GM12891 (cell line): ENCODE measurements at regions not wholly inside any gene's neighbourhood (a gene's known extent, or its start where the extent isn't known, plus 50 kb on each side); places are given as distances from the start of the nearest gene placed in this dataset.

Source experiments
- DNase-seq: peaks from one replicate; pipeline ENCODE4 v3.0.0; 2011; ENCODE audit warnings: low spot score; ENCODE audit not compliant: insufficient read length
- FAIRE-seq: peaks from 2 replicates; lab custom pipeline; 2011; peaks lifted over from hg19 to GRCh38; lab: Jason Lieb, UNC
- PAX5 ChIP-seq: IDR thresholded peaks from 2 replicates; pipeline ENCODE4 v1.6.1; 2011; ENCODE audit warnings: low read length, moderate library complexity, mild to moderate bottlenecking; ENCODE audit not compliant: insufficient read depth, severe bottlenecking
- POLR2A ChIP-seq: IDR thresholded peaks from 2 replicates; pipeline ENCODE4 v1.6.1; 2011; ENCODE audit warnings: low read depth, low read length, control low read depth
- POLR2AphosphoS5 ChIP-seq: IDR thresholded peaks from 2 replicates; pipeline ENCODE4 v1.6.1; 2011; ENCODE audit warnings: low read depth, low read length, control low read depth
- POU2F2 ChIP-seq: IDR thresholded peaks from 2 replicates; pipeline ENCODE4 v1.6.1; 2011; ENCODE audit warnings: low read depth, mild to moderate bottlenecking, control low read depth, low read length, moderate library complexity
- SPI1 ChIP-seq: IDR thresholded peaks from 2 replicates; pipeline ENCODE4 v1.6.1; 2011; ENCODE audit warnings: low read depth, low read length, control low read depth
- TAF1 ChIP-seq: IDR thresholded peaks from 2 replicates; pipeline ENCODE4 v1.6.1; 2011; ENCODE audit warnings: low read depth, low read length, control low read depth

DNA sequence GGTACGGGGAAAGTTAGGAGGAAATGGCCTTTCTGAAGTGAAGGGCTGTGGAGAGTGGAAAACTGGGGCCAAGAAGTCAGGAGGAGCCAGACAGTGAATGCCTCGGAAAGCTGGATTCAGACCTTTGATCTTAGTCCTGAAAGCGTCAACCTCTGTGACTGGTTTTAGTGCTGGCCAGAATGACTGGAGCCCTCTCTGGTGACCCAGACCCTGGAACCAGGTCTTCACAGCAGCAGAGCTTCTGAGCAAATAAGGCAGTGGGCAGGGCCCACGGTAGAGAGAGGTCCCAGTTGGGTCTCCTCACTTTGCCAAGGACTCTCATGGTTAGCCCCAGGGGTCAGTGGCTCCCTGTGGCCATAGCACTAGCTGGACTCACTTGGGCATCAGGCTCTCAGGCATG, 157.7 kb upstream of the EEPD1 start:
- TF ChIP-seq PAX5: no peak
- no peak for TF ChIP-seq TAF1
- no peak for TF ChIP-seq POLR2A
- FAIRE-seq: no peak

DNA sequence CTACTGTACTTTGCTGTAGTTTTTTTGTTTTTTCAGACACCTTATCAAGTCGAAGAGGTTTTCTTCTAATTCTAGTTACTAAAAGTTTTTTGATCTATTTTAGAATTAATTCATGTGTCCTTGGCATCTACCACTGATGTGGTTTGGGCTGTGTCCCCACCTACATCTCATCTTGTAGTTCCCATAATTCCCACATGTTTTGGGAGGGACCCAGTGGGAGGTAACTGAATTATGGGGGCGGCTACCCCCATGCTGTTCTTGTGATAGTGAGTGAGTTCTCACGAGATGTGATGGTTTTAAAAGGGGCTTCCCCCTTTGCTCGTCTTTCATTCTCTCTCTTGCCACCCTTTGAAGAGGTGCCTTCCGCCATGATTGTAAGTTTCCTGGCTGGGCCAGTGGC, 154.6 kb upstream of the EEPD1 start:
- TF ChIP-seq POU2F2: no peak
- no peak for TF ChIP-seq SPI1
- DNase-seq: no peak
- FAIRE-seq: no peak

More for the DNA sequence above, 157.7 kb upstream of the EEPD1 start:
- DNase-seq: no peak

DNA sequence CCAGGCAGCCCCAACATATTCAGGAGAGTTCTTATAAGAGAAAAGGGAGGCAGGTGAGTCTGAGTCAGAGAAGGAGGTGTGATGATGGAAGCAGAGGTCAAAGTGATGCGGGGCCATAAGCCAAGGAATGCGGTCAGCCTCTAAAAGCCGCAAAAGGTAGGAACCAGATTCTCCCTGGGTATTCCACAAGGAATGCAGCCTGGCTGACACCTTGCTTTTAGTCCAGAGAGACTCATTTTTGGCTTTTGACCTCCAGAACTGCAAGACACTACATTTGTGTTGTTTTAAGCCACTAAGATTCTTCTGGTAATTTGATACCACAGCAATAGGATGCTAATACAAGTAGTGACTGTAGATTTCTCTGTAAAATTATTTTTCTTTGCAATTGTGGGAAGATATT, 151.5 kb upstream of the EEPD1 start:
- DNase-seq (no peak), FAIRE-seq (no peak)
- TF ChIP-seq POLR2AphosphoS5: no peak
- TF ChIP-seq TAF1: no peak
- no peak for TF ChIP-seq PAX5

DNA sequence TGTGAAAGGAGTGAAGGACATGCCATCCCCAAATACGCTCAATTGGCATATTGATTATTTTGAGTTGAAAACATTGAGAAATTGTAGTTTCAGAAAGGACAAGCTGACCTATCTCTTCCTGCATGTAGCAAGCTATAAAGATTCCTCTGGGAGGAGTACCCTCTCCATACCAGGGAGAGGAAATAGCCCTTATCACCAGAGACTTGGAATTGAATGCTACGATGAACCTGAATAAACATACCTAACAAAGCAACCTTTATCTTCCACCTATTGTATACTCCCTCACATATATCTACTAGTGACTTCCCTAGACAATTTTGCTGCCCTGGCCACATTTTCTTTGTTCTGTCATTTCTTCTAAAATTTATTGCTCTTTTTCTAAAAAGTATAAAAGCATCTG, 150.2 kb upstream of the EEPD1 start:
- no peak for DNase-seq
- TF ChIP-seq SPI1: no peak
- no peak for TF ChIP-seq POLR2A
- no peak for TF ChIP-seq POU2F2
- no peak for TF ChIP-seq POLR2AphosphoS5
- no peak for TF ChIP-seq PAX5
- no peak for TF ChIP-seq TAF1
- no peak for FAIRE-seq

DNA sequence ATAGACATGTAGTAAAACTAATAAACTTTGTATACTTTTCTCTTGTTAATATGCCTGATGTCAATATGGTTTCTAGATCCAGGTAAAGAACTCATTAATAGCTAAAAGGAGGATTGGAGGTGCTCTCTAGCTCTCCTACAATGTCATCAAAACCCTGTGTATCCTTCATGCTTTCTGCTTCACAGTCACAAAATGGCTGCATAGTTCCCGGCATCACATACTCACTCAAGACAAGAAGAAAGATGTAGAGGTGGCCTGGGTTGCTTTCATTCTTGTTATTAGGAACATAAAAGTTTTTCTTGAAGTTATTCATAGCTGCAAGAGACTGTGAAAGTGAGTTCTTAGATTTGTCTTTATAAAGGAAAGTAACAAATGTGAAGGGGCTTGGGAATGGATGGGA, 149.7 kb upstream of the EEPD1 start:
- DNase-seq: no peak
- no peak for FAIRE-seq
- no peak for TF ChIP-seq SPI1
- no peak for TF ChIP-seq TAF1
- no peak for TF ChIP-seq POU2F2
- TF ChIP-seq POLR2AphosphoS5: no peak
- TF ChIP-seq POLR2A: no peak
- no peak for TF ChIP-seq PAX5

DNA sequence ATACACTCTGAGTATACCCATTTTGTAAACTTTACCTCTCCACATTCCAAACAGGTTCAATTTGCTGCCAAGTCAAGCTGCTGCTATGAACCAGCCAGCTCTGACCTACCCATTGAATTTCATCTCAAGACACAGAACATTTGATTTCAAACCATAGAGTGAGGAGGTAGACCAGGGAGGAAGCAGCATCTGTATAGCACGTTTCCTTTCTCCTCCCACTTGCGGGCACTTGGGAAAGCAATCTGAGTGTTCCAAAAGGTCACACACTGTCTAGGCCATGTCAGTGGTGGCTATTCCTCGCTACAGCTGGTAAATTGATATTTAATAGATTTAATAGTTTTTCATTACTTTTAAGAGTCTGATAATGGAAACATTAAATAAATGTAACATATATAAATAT, 147.8 kb upstream of the EEPD1 start:
- DNase-seq (no peak), FAIRE-seq (no peak)
- TF ChIP-seq PAX5 (no peak), TAF1 (no peak), POLR2A (no peak), SPI1 (no peak), POU2F2 (no peak), POLR2AphosphoS5 (no peak)

DNA sequence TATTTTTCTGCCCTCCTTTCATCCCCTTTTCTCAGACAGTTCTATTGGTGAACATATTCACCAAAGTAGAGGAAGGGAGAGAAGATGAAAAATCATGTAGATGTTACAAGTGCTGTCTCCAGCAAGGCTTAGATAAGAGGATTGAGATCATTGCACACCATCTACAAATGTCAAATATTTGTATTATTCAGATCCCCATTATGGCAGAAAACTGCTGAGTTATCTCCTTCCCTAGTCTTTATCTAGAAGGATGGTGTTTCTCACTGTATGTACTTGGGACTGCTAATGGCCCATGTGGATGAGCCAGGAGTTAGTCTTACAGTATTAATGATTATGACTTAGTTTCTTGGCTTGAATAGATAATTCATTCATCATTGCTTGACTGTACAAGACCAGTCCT, 147.2 kb upstream of the EEPD1 start:
- TF ChIP-seq POLR2A: no peak
- TF ChIP-seq PAX5: no peak
- no peak for TF ChIP-seq SPI1
- no peak for TF ChIP-seq POU2F2
- TF ChIP-seq TAF1: no peak
- no peak for TF ChIP-seq POLR2AphosphoS5
- DNase-seq (no peak), FAIRE-seq (no peak)

DNA sequence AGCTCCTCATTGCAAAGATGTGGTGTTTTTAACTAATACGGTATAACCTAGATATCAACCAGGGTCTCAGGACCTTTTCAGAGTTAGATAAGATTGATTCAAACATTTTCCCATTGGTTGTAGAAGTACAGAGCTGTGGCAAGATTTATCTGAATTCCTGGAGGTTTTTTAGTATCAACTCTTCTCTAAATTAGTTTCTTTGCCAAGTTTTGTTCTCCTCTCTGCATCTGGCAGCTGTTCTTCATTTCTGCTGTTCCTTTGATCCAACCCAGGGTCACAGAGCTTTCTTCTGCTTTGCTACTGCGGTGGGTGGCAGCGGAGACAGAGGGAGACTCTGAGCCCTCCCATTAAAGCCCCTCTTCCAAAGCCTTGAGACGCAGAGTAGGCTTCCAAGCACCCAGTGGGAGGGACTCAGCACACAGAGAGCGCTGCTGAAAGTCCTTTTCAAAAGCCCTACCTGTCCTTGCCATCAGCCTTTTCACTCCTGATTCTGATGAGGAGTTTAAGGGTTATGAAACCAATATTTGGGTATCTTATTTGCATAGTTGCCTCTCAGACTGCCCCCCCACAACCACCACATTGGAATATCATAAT, 146.3 kb upstream of the EEPD1 start:
- TF ChIP-seq SPI1 (no peak), POLR2A (no peak), POU2F2 (no peak), POLR2AphosphoS5 (no peak), PAX5 (no peak), TAF1 (no peak)
- DNase-seq: no peak
- FAIRE-seq: no peak

DNA sequence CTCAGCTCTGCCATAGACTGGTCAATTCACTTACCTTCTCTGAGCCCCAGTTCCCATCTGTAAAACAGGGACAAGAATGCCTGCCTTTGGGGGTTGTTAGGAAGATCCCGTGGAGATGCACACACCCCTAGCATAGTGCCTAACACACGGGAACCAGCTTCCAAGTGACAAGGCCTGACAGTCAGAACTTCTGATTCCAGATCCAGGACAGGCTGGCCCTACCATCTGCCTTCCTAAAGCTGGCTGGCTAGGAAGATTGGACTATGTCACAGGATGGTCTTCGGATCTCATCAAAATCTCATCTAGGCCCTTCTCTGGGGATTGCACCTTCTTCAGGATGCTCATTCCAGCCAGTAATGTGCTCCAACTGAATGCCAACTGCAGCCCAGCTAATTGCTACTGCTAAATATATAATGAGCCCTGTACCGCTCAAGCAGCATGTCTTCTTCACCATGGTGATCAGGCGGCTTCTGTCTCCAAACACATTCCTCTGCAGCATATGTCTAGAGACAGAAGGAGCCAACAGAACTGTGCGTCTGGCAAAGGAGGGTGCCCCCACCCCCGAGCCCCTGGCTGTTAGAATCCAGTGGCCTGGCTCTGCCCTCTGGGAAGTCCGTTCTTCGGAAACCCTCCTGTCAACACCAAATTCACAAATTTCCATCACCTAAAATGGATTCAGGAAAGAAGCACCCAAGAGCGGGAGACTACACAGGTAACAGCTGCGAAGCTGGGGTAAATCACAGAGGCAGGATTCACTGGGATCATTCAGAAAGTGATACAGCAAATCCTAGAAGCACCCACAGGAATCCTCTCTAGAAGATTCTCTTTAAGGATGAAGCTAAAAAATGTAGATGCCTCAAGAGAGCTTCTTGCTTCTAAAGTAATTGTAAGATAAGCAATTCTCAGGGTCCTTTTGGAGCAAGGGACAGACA, 142.1 kb upstream of the EEPD1 start:
- TF ChIP-seq POLR2A (no peak), POLR2AphosphoS5 (no peak), POU2F2 (no peak), TAF1 (no peak), SPI1 (no peak), PAX5 (no peak)
- FAIRE-seq (no peak), DNase-seq (no peak)

DNA sequence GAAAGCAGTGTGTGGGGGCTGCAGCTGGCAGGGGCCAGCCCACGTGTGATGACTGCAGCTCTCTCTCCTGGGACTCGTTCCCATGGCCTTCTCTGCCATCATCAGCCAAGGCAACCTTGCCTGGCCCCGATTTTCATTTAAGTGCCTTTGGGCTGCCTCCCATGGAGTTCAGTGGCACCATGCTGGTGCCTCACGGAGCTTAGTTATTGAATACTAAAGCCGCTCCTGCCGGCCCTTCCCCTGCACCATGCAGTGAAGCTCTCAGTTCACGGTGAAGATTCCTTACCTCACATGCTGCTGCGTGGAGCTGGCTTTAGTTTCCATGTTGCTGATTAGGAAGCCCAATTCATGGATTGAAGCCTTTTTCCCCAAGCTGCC, 141.5 kb upstream of the EEPD1 start:
- no peak for DNase-seq
- no peak for TF ChIP-seq POLR2AphosphoS5
- TF ChIP-seq SPI1: no peak
- TF ChIP-seq TAF1: no peak
- TF ChIP-seq POU2F2: no peak
- FAIRE-seq: no peak
